ENCODE measurements at regions not wholly inside any gene's neighbourhood (a gene's known extent, or its start where the extent isn't known, plus 50 kb on each side); places are given as distances from the start of the nearest gene placed in this dataset.

GRCh38 chr3:3632449-3632848 lies 166.8 kb upstream of the LRRN1 start:
- Histone ChIP-seq H3K4me1 (ENCODE audit: control insufficient read depth in 5 of 5, insufficient read depth in 5 of 5, low read length in 5 of 5) (no peaks in the 10 kb centered on the region), H3K9ac (ENCODE audit: insufficient read depth in 1 of 2, low read length in 2 of 2) (no peak overlapping the region), H3K4me3 (no peak overlapping the region), H3K27ac (ENCODE audit: low read depth in 1 of 2, low read length in 1 of 2) (no peak overlapping the region), H3K36me3 (ENCODE audit: control insufficient read depth in 4 of 4, insufficient read depth in 4 of 4, low read length in 4 of 4) (no peaks in the 10 kb centered on the region), H3K27me3 (ENCODE audit: control insufficient read depth in 3 of 3, insufficient read depth in 3 of 3, low read length in 2 of 3) (no peaks in the 10 kb centered on the region), H3K9me3 (ENCODE audit: control insufficient read depth in 4 of 4, insufficient read depth in 3 of 4, low read length in 3 of 4) (no peaks in the 10 kb centered on the region)
- 36 to 60% methylated on average over 2 of the region's 2 CpGs for WGBS, 2 donors
- no peak for TF ChIP-seq CTCF (IDR thresholded peaks at IDR 0.05; ENCODE audit: control extremely low read depth, extremely low read depth)
- DNase-seq, result no peak
- ATAC-seq (ENCODE audit: insufficient read depth, low FRiP score), result no peak

GRCh38 chr3:3631114-3631513 lies 168.1 kb upstream of the LRRN1 start:
- no peak for TF ChIP-seq CTCF (IDR thresholded peaks at IDR 0.05; ENCODE audit: control extremely low read depth, extremely low read depth)
- Histone ChIP-seq H3K9ac (ENCODE audit: insufficient read depth in 1 of 2, low read length in 2 of 2) (no peak overlapping the region), H3K36me3 (ENCODE audit: control insufficient read depth in 4 of 4, insufficient read depth in 4 of 4, low read length in 4 of 4) (no peaks in the 10 kb centered on the region), H3K4me1 (ENCODE audit: control insufficient read depth in 5 of 5, insufficient read depth in 5 of 5, low read length in 5 of 5) (no peaks in the 10 kb centered on the region), H3K9me3 (ENCODE audit: control insufficient read depth in 4 of 4, insufficient read depth in 3 of 4, low read length in 3 of 4) (no peaks in the 10 kb centered on the region), H3K27ac (ENCODE audit: low read depth in 1 of 2, low read length in 1 of 2) (no peak overlapping the region), H3K27me3 (ENCODE audit: control insufficient read depth in 3 of 3, insufficient read depth in 3 of 3, low read length in 2 of 3) (no peaks in the 10 kb centered on the region), H3K4me3 (no peak overlapping the region)
- no peak for ATAC-seq (ENCODE audit: insufficient read depth, low FRiP score)
- 80 to 88% methylated on average over 4 of the region's 4 CpGs for WGBS, 2 donors
- no peak for DNase-seq

GRCh38 chr3:3629911-3630310 lies 169.3 kb upstream of the LRRN1 start:
- no peak overlapping the region for H3K9ac ChIP-seq (ENCODE audit: insufficient read depth in 1 of 2, low read length in 2 of 2)
- no peak overlapping the region for H3K27ac ChIP-seq (ENCODE audit: low read depth in 1 of 2, low read length in 1 of 2)
- H3K4me1 ChIP-seq (ENCODE audit: control insufficient read depth in 5 of 5, insufficient read depth in 5 of 5, low read length in 5 of 5), result no peaks in the 10 kb centered on the region
- ATAC-seq (ENCODE audit: insufficient read depth, low FRiP score) (no peak), DNase-seq (no peak)
- no peaks in the 10 kb centered on the region for H3K36me3 ChIP-seq (ENCODE audit: control insufficient read depth in 4 of 4, insufficient read depth in 4 of 4, low read length in 4 of 4)
- no peaks in the 10 kb centered on the region for H3K27me3 ChIP-seq (ENCODE audit: control insufficient read depth in 3 of 3, insufficient read depth in 3 of 3, low read length in 2 of 3)
- no peak for TF ChIP-seq CTCF (IDR thresholded peaks at IDR 0.05; ENCODE audit: control extremely low read depth, extremely low read depth)
- no peaks in the 10 kb centered on the region for H3K9me3 ChIP-seq (ENCODE audit: control insufficient read depth in 4 of 4, insufficient read depth in 3 of 4, low read length in 3 of 4)
- H3K4me3 ChIP-seq, result no peak overlapping the region

GRCh38 chr3:3628676-3629328 lies 170.4 kb upstream of the LRRN1 start:
- Histone ChIP-seq H3K4me3 (no peak overlapping the region), H3K9me3 (ENCODE audit: control insufficient read depth in 4 of 4, insufficient read depth in 3 of 4, low read length in 3 of 4) (no peaks in the 10 kb centered on the region), H3K4me1 (ENCODE audit: control insufficient read depth in 5 of 5, insufficient read depth in 5 of 5, low read length in 5 of 5) (no peaks in the 10 kb centered on the region), H3K27ac (ENCODE audit: low read depth in 1 of 2, low read length in 1 of 2) (no peak overlapping the region), H3K36me3 (ENCODE audit: control insufficient read depth in 4 of 4, insufficient read depth in 4 of 4, low read length in 4 of 4) (no peaks in the 10 kb centered on the region), H3K27me3 (ENCODE audit: control insufficient read depth in 3 of 3, insufficient read depth in 3 of 3, low read length in 2 of 3) (no peaks in the 10 kb centered on the region), H3K9ac (ENCODE audit: insufficient read depth in 1 of 2, low read length in 2 of 2) (no peak overlapping the region)
- WGBS, 2 donors, result 82 to 91% methylated on average over 3 of the region's 3 CpGs
- no peak for ATAC-seq (ENCODE audit: insufficient read depth, low FRiP score)
- DNase-seq, result no peak
- TF ChIP-seq CTCF (IDR thresholded peaks at IDR 0.05; ENCODE audit: control extremely low read depth, extremely low read depth), result no peak

Measured in lung (tissue), 11 donors.